A549 (cell line): ENCODE measurements at regions not wholly inside any gene's neighbourhood (a gene's known extent, or its start where the extent isn't known, plus 50 kb on each side); places are given as distances from the start of the nearest gene placed in this dataset.

Experiments used
- ATAC-seq, 2 experiments: fragments of 200-7000 bp in 1 of 2; fragments of >200 bp in 1 of 2; cut with Nextera tagmentation in 1 of 2; cut with Tn5 transposase in 1 of 2; 3 replicates each; pipeline versions ENCODE4 v1.8.0 to v1.9.1; 2018 to 2020; ENCODE audit warnings: mild to moderate bottlenecking in 1 of 2, moderate library complexity in 1 of 2
- CTCF ChIA-PET: fragments of 300-600 bp; sonication (Branson Sonifier 250); formaldehyde crosslinking; extraction: SDS; loops from one replicate; lab custom pipeline; 2021; ENCODE audit warnings: antibody characterized with exemption, inconsistent platforms; lab: Yijun Ruan, JAX
- POLR2A ChIA-PET: fragments of 350-600 bp; formaldehyde crosslinking; extraction: SDS; loops from one replicate; lab custom pipeline; 2021; ENCODE audit warnings: antibody characterized with exemption, inconsistent platforms; lab: Yijun Ruan, JAX
- DNase-seq, 2 experiments: peaks; one replicate each; pipeline versions ENCODE4 v3.0.0 to v3.0.0-alpha.2; 2011 to 2016; ENCODE audit warnings: low read depth in 1 of 2, low spot score in 1 of 2
- FAIRE-seq: peaks from 2 replicates; lab custom pipeline; 2011; peaks lifted over from hg19 to GRCh38; lab: Jason Lieb, UNC
- H3K27ac ChIP-seq, 2 experiments: fragments of >200 bp; sonication (Bioruptor Twin); formaldehyde crosslinking; 3 replicates each; pipeline ENCODE4 v1.5.1; 2016 to 2017
- H3K4me1 ChIP-seq: fragments of >200 bp; sonication (Bioruptor Twin); formaldehyde crosslinking; 3 replicates; pipeline ENCODE4 v1.6.1; 2016
- H3K4me2 ChIP-seq: fragments of >200 bp; sonication (Bioruptor Twin); formaldehyde crosslinking; 3 replicates; pipeline ENCODE4 v1.6.1; 2016
- H3K4me3 ChIP-seq: fragments of >200 bp; sonication (Bioruptor Twin); formaldehyde crosslinking; 3 replicates; pipeline ENCODE4 v1.5.1; 2016
- H3K9me3 ChIP-seq: fragments of >200 bp; sonication (Bioruptor Twin); formaldehyde crosslinking; 3 replicates; pipeline ENCODE4 v1.6.1; 2016
- ATOH8 ChIP-seq: fragments of 250-450 bp; sonication (Bioruptor Pico); IDR thresholded peaks from 2 replicates; pipeline ENCODE4 v1.5.0; 2020; ENCODE audit warnings: low read depth, mild to moderate bottlenecking, moderate library complexity
- BHLHE40 ChIP-seq: IDR thresholded peaks from 2 replicates; pipeline ENCODE4 v1.6.1; 2012; ENCODE audit warnings: low read depth, low read length, inconsistent platforms
- CBX8 ChIP-seq: fragments of 200-600 bp; sonication (generic); IDR thresholded peaks from 2 replicates; pipeline ENCODE4 v1.6.1; 2016
- FOSB ChIP-seq: fragments of 250-450 bp; sonication (Bioruptor Pico); IDR thresholded peaks from 2 replicates; pipeline ENCODE4 v1.5.0; 2020; ENCODE audit warnings: mild to moderate bottlenecking, moderate library complexity
- FOSL2 ChIP-seq, 2 experiments: fragments of 450-650 bp in 1 of 2; fragments of >200 bp in 1 of 2; sonication (Bioruptor Twin) in 1 of 2; formaldehyde crosslinking; IDR thresholded peaks; 2 replicates each; pipeline versions ENCODE4 v1.5.0 to v1.6.1; 2016 to 2020; ENCODE audit warnings: mild to moderate bottlenecking in 1 of 2, moderate library complexity in 1 of 2
- HES2 ChIP-seq: fragments of >200 bp; sonication (Bioruptor Twin); formaldehyde crosslinking; IDR thresholded peaks from 2 replicates; pipeline ENCODE4 v1.6.1; 2016
- HEYL ChIP-seq: fragments of 250-450 bp; sonication (Bioruptor Pico); IDR thresholded peaks from 2 replicates; pipeline ENCODE4 v1.8.0; 2021; ENCODE audit warnings: mild to moderate bottlenecking, moderate library complexity
- HOXA7 ChIP-seq: fragments of 250-450 bp; sonication (Bioruptor Pico); IDR thresholded peaks from 2 replicates; pipeline ENCODE4 v1.5.0; 2020; ENCODE audit warnings: mild to moderate bottlenecking, moderate library complexity
- HOXB13 ChIP-seq: fragments of 250-450 bp; sonication (Bioruptor Pico); IDR thresholded peaks from 2 replicates; pipeline ENCODE4 v1.5.0; 2020; ENCODE audit warnings: low read depth, mild to moderate bottlenecking, moderate library complexity
- HOXB5 ChIP-seq: fragments of 250-450 bp; sonication (Bioruptor Pico); IDR thresholded peaks from 2 replicates; pipeline ENCODE4 v1.5.0; 2020; ENCODE audit warnings: mild to moderate bottlenecking, moderate library complexity
- KDM1A ChIP-seq: fragments of 200-600 bp; sonication (generic); IDR thresholded peaks from 2 replicates; pipeline ENCODE4 v1.6.1; 2016; ENCODE audit warnings: low read depth, mild to moderate bottlenecking
- MAFK ChIP-seq: fragments of 450-650 bp; IDR thresholded peaks from 2 replicates; pipeline ENCODE4 v1.6.1; 2014; ENCODE audit not compliant: partially characterized antibody
- MAX ChIP-seq: IDR thresholded peaks from 2 replicates; pipeline ENCODE4 v1.6.1; 2012
- NR3C1 ChIP-seq: fragments of >200 bp; sonication (Bioruptor Twin); formaldehyde crosslinking; IDR thresholded peaks from 3 replicates; pipeline ENCODE4 v1.6.1; 2017
- POLR2A ChIP-seq: IDR thresholded peaks from 2 replicates; pipeline ENCODE4 v1.6.1; 2012; ENCODE audit warnings: mild to moderate bottlenecking, low read length
- RARB ChIP-seq: fragments of 250-450 bp; sonication (Bioruptor Pico); IDR thresholded peaks from 2 replicates; pipeline ENCODE4 v1.8.0; 2021; ENCODE audit warnings: mild to moderate bottlenecking, moderate library complexity
- RCOR1 ChIP-seq: fragments of 150-350 bp; IDR thresholded peaks from 2 replicates; pipeline ENCODE4 v1.6.1; 2014; ENCODE audit warnings: antibody characterized with exemption, low read length, low read depth
- RNF2 ChIP-seq: fragments of 200-600 bp; sonication (generic); IDR thresholded peaks from 2 replicates; pipeline ENCODE4 v1.6.1; 2016; ENCODE audit warnings: low read depth, mild to moderate bottlenecking, antibody characterized with exemption, moderate library complexity, borderline replicate concordance
- SREBF2 ChIP-seq: fragments of 450-650 bp; IDR thresholded peaks from 2 replicates; pipeline ENCODE4 v1.6.1; 2014; ENCODE audit warnings: mild to moderate bottlenecking, moderate library complexity
- TFCP2L1 ChIP-seq: fragments of 250-450 bp; sonication (Bioruptor Pico); IDR thresholded peaks from 2 replicates; pipeline ENCODE4 v1.5.0; 2021; ENCODE audit warnings: mild to moderate bottlenecking
- ZC3H11A ChIP-seq: fragments of 450-650 bp; IDR thresholded peaks from 2 replicates; pipeline ENCODE4 v1.6.1; 2014; ENCODE audit warnings: antibody characterized with exemption, mild to moderate bottlenecking
- ZFP36 ChIP-seq: fragments of 450-650 bp; IDR thresholded peaks from 2 replicates; pipeline ENCODE4 v1.6.1; 2014; ENCODE audit warnings: borderline replicate concordance; ENCODE audit not compliant: partially characterized antibody
- ZSCAN20 ChIP-seq: fragments of 250-450 bp; sonication (Bioruptor Pico); IDR thresholded peaks from 2 replicates; pipeline ENCODE4 v1.8.0; 2022; ENCODE audit warnings: mild to moderate bottlenecking, moderate library complexity
- WGBS: methylation state at CpG from one replicate; pipeline ENCODE4 v1.1.6; 2017; ENCODE audit errors: missing lambda C conversion rate; 5-methylcytosine and 5-hydroxymethylcytosine counted together
- TF ChIP-seq, protein P1 (sequence below): fragments of 250-450 bp; sonication (Bioruptor Pico); IDR thresholded peaks from 2 replicates; pipeline ENCODE4 v1.5.0; 2021; ENCODE audit warnings: mild to moderate bottlenecking, moderate library complexity, borderline replicate concordance
- TF ChIP-seq, protein P2 (sequence below): fragments of >200 bp; sonication (Bioruptor Twin); formaldehyde crosslinking; IDR thresholded peaks from 3 replicates; pipeline ENCODE4 v1.5.1; 2016
- TF ChIP-seq, protein P3 (sequence below): IDR thresholded peaks from 2 replicates; pipeline ENCODE4 v1.6.1; 2012
- TF ChIP-seq, protein P4 (sequence below): IDR thresholded peaks from 2 replicates; pipeline ENCODE4 v1.6.1; 2012; ENCODE audit warnings: low read depth, borderline replicate concordance
- TF ChIP-seq, protein P5 (sequence below): fragments of >200 bp; sonication (Bioruptor Twin); formaldehyde crosslinking; IDR thresholded peaks from 3 replicates; pipeline ENCODE4 v1.6.1; 2016

GRCh38 chr5:13585324-13585723 lies 359.2 kb downstream of the DNAH5 start:
- ChIA-PET CTCF (interaction anchor here (0.7 to 1.0 kb wide), 2 partner anchors 39 to 133 kb away, joined by 3 read pairs; no protein-coding TSS in a partner anchor), POLR2A (no interaction called here)
- no peak overlapping the region for H3K4me2 ChIP-seq
- 27% methylated on average over 2 of the region's 2 CpGs for WGBS
- no peak overlapping the region for H3K27ac ChIP-seq
- H3K9me3 ChIP-seq = no peaks in the 10 kb centered on the region
- H3K4me1 ChIP-seq = no peaks in the 10 kb centered on the region
- no peak for DNase-seq
- no peak for FAIRE-seq
- ATAC-seq = no peak
- TF ChIP-seq HOXB13 (CRISPR knock-in tag) (no peak), NR3C1 (no peak), TFCP2L1 (CRISPR knock-in tag) (no peak), HOXA7 (CRISPR knock-in tag) (no peak), HOXB5 (CRISPR knock-in tag) (no peak), MAFK (no peak), BHLHE40 (no peak), ATOH8 (no peak), HEYL (CRISPR knock-in tag) (no peak), RNF2 (no peak), FOSL2 (IDR thresholded peaks at IDR 0.05) (no peak), FOSL2 (CRISPR knock-in tag; IDR thresholded peaks at IDR 0.05) (no peak), POLR2A (no peak), ZSCAN20 (CRISPR knock-in tag) (no peak), ZC3H11A (no peak), RARB (CRISPR knock-in tag) (no peak)
- TF ChIP-seq, protein P1, sequence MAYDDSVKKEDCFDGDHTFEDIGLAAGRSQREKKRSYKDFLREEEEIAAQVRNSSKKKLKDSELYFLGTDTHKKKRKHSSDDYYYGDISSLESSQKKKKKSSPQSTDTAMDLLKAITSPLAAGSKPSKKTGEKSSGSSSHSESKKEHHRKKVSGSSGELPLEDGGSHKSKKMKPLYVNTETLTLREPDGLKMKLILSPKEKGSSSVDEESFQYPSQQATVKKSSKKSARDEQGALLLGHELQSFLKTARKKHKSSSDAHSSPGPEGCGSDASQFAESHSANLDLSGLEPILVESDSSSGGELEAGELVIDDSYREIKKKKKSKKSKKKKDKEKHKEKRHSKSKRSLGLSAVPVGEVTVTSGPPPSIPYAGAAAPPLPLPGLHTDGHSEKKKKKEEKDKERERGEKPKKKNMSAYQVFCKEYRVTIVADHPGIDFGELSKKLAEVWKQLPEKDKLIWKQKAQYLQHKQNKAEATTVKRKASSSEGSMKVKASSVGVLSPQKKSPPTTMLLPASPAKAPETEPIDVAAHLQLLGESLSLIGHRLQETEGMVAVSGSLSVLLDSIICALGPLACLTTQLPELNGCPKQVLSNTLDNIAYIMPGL = no peak
- TF ChIP-seq, protein P2, sequence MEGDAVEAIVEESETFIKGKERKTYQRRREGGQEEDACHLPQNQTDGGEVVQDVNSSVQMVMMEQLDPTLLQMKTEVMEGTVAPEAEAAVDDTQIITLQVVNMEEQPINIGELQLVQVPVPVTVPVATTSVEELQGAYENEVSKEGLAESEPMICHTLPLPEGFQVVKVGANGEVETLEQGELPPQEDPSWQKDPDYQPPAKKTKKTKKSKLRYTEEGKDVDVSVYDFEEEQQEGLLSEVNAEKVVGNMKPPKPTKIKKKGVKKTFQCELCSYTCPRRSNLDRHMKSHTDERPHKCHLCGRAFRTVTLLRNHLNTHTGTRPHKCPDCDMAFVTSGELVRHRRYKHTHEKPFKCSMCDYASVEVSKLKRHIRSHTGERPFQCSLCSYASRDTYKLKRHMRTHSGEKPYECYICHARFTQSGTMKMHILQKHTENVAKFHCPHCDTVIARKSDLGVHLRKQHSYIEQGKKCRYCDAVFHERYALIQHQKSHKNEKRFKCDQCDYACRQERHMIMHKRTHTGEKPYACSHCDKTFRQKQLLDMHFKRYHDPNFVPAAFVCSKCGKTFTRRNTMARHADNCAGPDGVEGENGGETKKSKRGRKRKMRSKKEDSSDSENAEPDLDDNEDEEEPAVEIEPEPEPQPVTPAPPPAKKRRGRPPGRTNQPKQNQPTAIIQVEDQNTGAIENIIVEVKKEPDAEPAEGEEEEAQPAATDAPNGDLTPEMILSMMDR = no peak
- TF ChIP-seq, protein P3, sequence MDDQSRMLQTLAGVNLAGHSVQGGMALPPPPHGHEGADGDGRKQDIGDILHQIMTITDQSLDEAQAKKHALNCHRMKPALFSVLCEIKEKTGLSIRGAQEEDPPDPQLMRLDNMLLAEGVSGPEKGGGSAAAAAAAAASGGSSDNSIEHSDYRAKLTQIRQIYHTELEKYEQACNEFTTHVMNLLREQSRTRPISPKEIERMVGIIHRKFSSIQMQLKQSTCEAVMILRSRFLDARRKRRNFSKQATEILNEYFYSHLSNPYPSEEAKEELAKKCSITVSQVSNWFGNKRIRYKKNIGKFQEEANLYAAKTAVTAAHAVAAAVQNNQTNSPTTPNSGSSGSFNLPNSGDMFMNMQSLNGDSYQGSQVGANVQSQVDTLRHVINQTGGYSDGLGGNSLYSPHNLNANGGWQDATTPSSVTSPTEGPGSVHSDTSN = no peak
- TF ChIP-seq, protein P4, sequence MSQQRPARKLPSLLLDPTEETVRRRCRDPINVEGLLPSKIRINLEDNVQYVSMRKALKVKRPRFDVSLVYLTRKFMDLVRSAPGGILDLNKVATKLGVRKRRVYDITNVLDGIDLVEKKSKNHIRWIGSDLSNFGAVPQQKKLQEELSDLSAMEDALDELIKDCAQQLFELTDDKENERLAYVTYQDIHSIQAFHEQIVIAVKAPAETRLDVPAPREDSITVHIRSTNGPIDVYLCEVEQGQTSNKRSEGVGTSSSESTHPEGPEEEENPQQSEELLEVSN = no peak
- no peak overlapping the region for H3K4me3 ChIP-seq

DNA sequence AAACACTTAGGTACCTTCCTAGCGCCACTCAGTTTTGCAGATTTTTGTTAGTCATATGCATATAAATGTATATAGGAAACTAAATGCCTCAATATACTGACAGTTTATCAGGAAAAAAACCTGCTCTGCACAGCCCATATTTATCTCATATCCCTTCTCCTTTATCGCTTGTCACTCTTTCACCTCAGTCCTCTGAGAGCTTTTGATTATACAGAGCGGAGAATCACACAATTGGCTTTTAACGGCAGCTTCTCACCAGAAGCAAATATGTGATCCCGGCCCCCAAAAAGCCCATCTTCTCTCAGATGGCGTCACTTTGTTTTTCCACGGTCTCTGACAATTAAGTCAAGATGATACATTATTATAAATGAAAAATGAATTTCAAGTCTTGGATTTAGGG lies 362.6 kb downstream of the DNAH5 start:
- no peak for DNase-seq
- Histone ChIP-seq H3K9me3 (no peaks in the 10 kb centered on the region), H3K4me2 (no peak overlapping the region), H3K4me3 (no peak overlapping the region), H3K27ac (no peak overlapping the region), H3K4me1 (no peaks in the 10 kb centered on the region)
- CTCF ChIA-PET = no interaction called here
- ATAC-seq = no peak
- 65% methylated on average over 7 of the region's 7 CpGs for WGBS
- no peak for FAIRE-seq
- POLR2A ChIA-PET = no interaction called here
- TF ChIP-seq BHLHE40 (no peak), RCOR1 (no peak), FOSB (CRISPR knock-in tag) (no peak), ZSCAN20 (CRISPR knock-in tag) (no peak), CBX8 (no peak), MAX (no peak), HES2 (no peak), SREBF2 (no peak), ZFP36 (no peak), KDM1A (no peak)
- TF ChIP-seq, protein P1 = no peak
- TF ChIP-seq, protein P5, sequence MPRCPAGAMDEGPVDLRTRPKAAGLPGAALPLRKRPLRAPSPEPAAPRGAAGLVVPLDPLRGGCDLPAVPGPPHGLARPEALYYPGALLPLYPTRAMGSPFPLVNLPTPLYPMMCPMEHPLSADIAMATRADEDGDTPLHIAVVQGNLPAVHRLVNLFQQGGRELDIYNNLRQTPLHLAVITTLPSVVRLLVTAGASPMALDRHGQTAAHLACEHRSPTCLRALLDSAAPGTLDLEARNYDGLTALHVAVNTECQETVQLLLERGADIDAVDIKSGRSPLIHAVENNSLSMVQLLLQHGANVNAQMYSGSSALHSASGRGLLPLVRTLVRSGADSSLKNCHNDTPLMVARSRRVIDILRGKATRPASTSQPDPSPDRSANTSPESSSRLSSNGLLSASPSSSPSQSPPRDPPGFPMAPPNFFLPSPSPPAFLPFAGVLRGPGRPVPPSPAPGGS = no peak
- TF ChIP-seq, protein P3 = no peak
